ENCODE measurements at regions not wholly inside any gene's neighbourhood (a gene's known extent, or its start where the extent isn't known, plus 50 kb on each side); places are given as distances from the start of the nearest gene placed in this dataset.

DNA sequence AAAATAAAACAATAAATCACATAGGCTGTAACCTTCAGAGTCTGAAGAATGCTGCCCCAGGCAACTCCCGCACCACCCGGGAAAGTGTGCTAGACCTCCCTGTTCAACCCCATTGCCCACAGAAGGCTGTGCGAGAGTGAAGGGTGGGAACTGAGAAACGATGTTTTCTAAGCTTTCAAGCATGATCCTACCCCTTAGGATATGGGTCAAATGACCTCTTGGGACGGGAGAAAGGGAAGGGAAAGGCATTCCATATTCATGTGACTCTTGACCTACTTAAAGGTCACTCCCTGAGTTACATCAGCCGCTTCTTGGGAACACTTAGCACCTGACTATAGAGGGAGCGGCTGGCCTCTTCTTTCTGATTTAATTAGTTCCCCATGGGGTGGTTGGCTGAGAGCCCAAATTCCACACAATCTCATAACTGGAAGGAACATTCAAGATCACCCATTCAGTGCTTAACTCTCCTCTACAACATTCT, 114.7 kb upstream of the SLC24A5 start:
- TF ChIP-seq CTCF (IDR thresholded peaks at IDR 0.05; ENCODE audit: insufficient read depth, low read depth, low read length, missing control alignments) = no peak
- DNase-seq (ENCODE audit: low read depth) = no peak
- no peak overlapping the region for H3K4me3 ChIP-seq (ENCODE audit: low read depth, low read length)

- H3K4me3 ChIP-seq (ENCODE audit: low read depth, low read length) = no peak overlapping the region
- no peak for TF ChIP-seq CTCF (IDR thresholded peaks at IDR 0.05; ENCODE audit: insufficient read depth, low read depth, low read length, missing control alignments)
- no peak for DNase-seq (ENCODE audit: low read depth)
Measured at GRCh38 chr15:48010316-48010715, 110.5 kb upstream of the SLC24A5 start.

DNA sequence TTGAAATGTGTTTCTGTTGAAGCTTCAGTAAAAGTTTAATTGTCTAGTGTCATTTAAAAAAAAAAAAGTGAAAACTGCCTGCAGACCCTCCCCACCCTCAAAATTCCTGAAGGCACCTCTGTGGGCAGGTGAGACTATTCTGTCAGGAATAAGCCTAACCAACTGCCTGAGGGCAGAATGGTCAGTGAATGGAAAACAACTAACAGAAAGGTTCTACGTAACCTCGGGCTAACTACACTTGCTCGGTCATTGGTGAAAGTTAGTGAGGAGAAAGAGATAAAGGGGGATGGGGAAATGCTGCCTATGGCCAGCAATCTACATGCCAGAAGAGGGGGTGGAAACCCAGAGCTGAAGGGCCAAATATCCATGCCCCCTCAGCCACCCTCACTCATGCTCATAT, 108.6 kb upstream of the SLC24A5 start:
- no peak for DNase-seq (ENCODE audit: low read depth)
- no peak for TF ChIP-seq CTCF (IDR thresholded peaks at IDR 0.05; ENCODE audit: insufficient read depth, low read depth, low read length, missing control alignments)
- no peak overlapping the region for H3K4me3 ChIP-seq (ENCODE audit: low read depth, low read length)

- no peak overlapping the region for H3K4me3 ChIP-seq (ENCODE audit: low read depth, low read length)
- no peak for DNase-seq (ENCODE audit: low read depth)
- TF ChIP-seq CTCF (IDR thresholded peaks at IDR 0.05; ENCODE audit: insufficient read depth, low read depth, low read length, missing control alignments) = no peak
Measured at GRCh38 chr15:48016865-48017264, 103.9 kb upstream of the SLC24A5 start.

DNA sequence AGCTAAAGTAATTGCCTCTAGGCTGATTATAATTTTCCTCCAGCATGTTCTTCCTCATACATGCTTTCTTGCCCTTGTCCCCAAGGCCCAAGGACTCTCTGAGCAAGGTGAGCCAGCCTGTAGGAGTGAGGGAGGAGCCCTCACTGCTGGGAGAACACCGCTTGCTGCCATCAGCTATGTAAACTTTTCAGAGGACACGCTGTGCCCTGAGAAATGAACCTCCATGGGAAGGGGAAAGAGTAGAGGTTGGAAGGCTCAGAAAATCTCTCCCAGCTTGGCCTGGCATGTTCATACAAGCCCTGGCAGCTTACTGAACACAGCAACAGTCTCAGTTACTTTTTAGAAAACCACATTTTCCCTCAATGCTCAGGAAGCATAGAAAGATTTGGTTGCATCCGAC, 103.0 kb upstream of the SLC24A5 start:
- DNase-seq (ENCODE audit: low read depth) = no peak
- H3K4me3 ChIP-seq (ENCODE audit: low read depth, low read length) = no peak overlapping the region
- no peak for TF ChIP-seq CTCF (IDR thresholded peaks at IDR 0.05; ENCODE audit: insufficient read depth, low read depth, low read length, missing control alignments)

GRCh38 chr15:48020166-48020565, 100.6 kb upstream of the SLC24A5 start:
- TF ChIP-seq CTCF (IDR thresholded peaks at IDR 0.05; ENCODE audit: insufficient read depth, low read depth, low read length, missing control alignments) = no peak

GRCh38 chr15:48021336-48022086, 99.3 kb upstream of the SLC24A5 start:
- TF ChIP-seq CTCF (IDR thresholded peaks at IDR 0.05; ENCODE audit: insufficient read depth, low read depth, low read length, missing control alignments) = no peak
- H3K4me3 ChIP-seq (ENCODE audit: low read depth, low read length) = no peak overlapping the region
- DNase-seq (ENCODE audit: low read depth) = no peak

More at GRCh38 chr15:48020166-48020565, 100.6 kb upstream of the SLC24A5 start:
- H3K4me3 ChIP-seq (ENCODE audit: low read depth, low read length) = no peak overlapping the region
- peak; percentile 26 for DNase-seq (ENCODE audit: low read depth)
